ENCODE measurements at regions not wholly inside any gene's neighbourhood (a gene's known extent, or its start where the extent isn't known, plus 50 kb on each side); places are given as distances from the start of the nearest gene placed in this dataset.

GRCh38 chr9:69955536-69956355 lies 87.9 kb upstream of the MAMDC2 start:
- no peaks in the 10 kb centered on the region for H3K9me3 ChIP-seq
- H3K27ac ChIP-seq, result peak overlapping the region in 1 of 4 donors; percentile 66
- H3K27me3 ChIP-seq, result no peaks in the 10 kb centered on the region
- H3K4me1 ChIP-seq, result peaks cover 0 to 13% (median 4%) of the 10 kb centered on the region in 4 donors
- H3K4me3 ChIP-seq, result no peak overlapping the region
- TF ChIP-seq EP300 (IDR thresholded peaks at IDR 0.05), result no peak
- no peak for TF ChIP-seq POLR2A (IDR thresholded peaks at IDR 0.05)
- TF ChIP-seq CTCF (IDR thresholded peaks at IDR 0.05), result no peak
- DNase-seq (ENCODE audit: low spot score in 2 of 2), result no peak
- 41 to 45% methylated on average over 6 of the region's 6 CpGs for WGBS, 2 donors
- no peaks in the 10 kb centered on the region for H3K36me3 ChIP-seq

GRCh38 chr9:69961843-69962242 lies 81.8 kb upstream of the MAMDC2 start:
- DNase-seq (ENCODE audit: low spot score in 2 of 2), result no peak
- TF ChIP-seq EP300 (IDR thresholded peaks at IDR 0.05) (no peak), POLR2A (IDR thresholded peaks at IDR 0.05) (no peak), CTCF (IDR thresholded peaks at IDR 0.05) (no peak)
- 85 to 88% methylated on average over 1 of the region's 1 CpG for WGBS, 2 donors

GRCh38 chr9:69963803-69964202 lies 79.8 kb upstream of the MAMDC2 start:
- DNase-seq (ENCODE audit: low spot score in 2 of 2), result no peak
- WGBS, 2 donors, result 43 to 44% methylated on average over 9 of the region's 9 CpGs
- Histone ChIP-seq H3K27ac (peak overlapping the region; percentile 7 to 68 (median 40)), H3K9me3 (no peaks in the 10 kb centered on the region), H3K4me3 (peak overlapping the region in 3 of 4 donors; percentile 5 to 13 (median 6)), H3K27me3 (no peaks in the 10 kb centered on the region), H3K4me1 (peaks cover 0 to 14% (median 0%) of the 10 kb centered on the region in 4 donors), H3K36me3 (no peaks in the 10 kb centered on the region)
- TF ChIP-seq POLR2A (IDR thresholded peaks at IDR 0.05), result no peak
- TF ChIP-seq EP300 (IDR thresholded peaks at IDR 0.05), result no peak
- TF ChIP-seq CTCF (IDR thresholded peaks at IDR 0.05), result no peak

More at GRCh38 chr9:69961843-69962242, 81.8 kb upstream of the MAMDC2 start:
- no peaks in the 10 kb centered on the region for H3K36me3 ChIP-seq
- H3K4me1 ChIP-seq, result peaks cover 0 to 14% (median 0%) of the 10 kb centered on the region in 4 donors
- no peaks in the 10 kb centered on the region for H3K9me3 ChIP-seq
- H3K27me3 ChIP-seq, result no peaks in the 10 kb centered on the region
- no peak overlapping the region for H3K27ac ChIP-seq
- H3K4me3 ChIP-seq, result no peak overlapping the region

- Histone ChIP-seq H3K36me3 (no peaks in the 10 kb centered on the region), H3K4me1 (peaks cover 0 to 14% (median 0%) of the 10 kb centered on the region in 4 donors), H3K27ac (peak overlapping the region in 1 of 4 donors; percentile 38), H3K4me3 (no peak overlapping the region), H3K27me3 (no peaks in the 10 kb centered on the region), H3K9me3 (no peaks in the 10 kb centered on the region)
- 90 to 100% methylated on average over 1 of the region's 1 CpG for WGBS, 2 donors
- no peak for DNase-seq (ENCODE audit: low spot score in 2 of 2)
- TF ChIP-seq POLR2A (IDR thresholded peaks at IDR 0.05) (no peak), EP300 (IDR thresholded peaks at IDR 0.05) (no peak), CTCF (IDR thresholded peaks at IDR 0.05) (no peak)
These were observed 79.2 kb upstream of the MAMDC2 start for GRCh38 chr9:69964446-69964845.

- Histone ChIP-seq H3K36me3 (no peaks in the 10 kb centered on the region), H3K27ac (no peak overlapping the region)
- WGBS, 2 donors, result 84 to 91% methylated on average over 6 of the region's 6 CpGs
These were observed 78.1 kb upstream of the MAMDC2 start for GRCh38 chr9:69965416-69966145.

More at GRCh38 chr9:69965416-69966145, 78.1 kb upstream of the MAMDC2 start:
- peaks cover 0 to 14% (median 0%) of the 10 kb centered on the region in 4 donors for H3K4me1 ChIP-seq
- H3K9me3 ChIP-seq, result no peaks in the 10 kb centered on the region
- TF ChIP-seq EP300 (IDR thresholded peaks at IDR 0.05) (no peak), CTCF (IDR thresholded peaks at IDR 0.05) (no peak), POLR2A (IDR thresholded peaks at IDR 0.05) (no peak)
- no peaks in the 10 kb centered on the region for H3K27me3 ChIP-seq
- H3K4me3 ChIP-seq, result no peak overlapping the region
- no peak for DNase-seq (ENCODE audit: low spot score in 2 of 2)

Data from tibial nerve (tissue), 4 donors.